ENCODE measurements at regions not wholly inside any gene's neighbourhood (a gene's known extent, or its start where the extent isn't known, plus 50 kb on each side); places are given as distances from the start of the nearest gene placed in this dataset.
"Not testable (repeated sequence)": the region's sequence is repeated elsewhere in the genome, so short reads cannot be mapped to it uniquely, and the experiment has no call there.

DNA sequence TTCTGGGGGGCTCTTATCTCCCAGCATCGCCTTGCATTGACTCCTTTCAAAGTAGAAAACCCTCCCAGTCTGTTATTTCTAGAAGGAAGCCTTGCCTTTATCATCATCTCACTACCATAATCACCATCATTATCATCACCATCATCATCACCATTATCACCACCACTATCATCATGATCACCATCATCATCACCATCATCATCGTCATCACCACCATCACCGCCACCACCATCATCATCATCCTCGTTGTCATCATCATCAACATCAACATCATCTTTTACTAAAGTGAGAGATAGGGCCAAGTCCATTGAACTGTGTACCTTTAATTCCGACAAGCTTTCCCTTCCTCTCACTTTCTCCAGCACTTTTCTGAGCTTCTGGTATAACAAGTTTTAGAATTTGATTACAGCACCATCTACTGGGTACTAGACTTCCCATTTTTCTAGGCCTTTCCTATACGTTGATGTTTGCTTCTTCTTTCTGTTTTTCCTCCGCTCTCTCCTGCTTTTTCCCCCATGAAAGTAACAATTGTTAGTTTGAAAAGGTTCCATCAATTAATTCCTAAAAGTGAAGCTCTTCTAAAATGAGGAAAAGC lies 226.4 kb downstream of the BUB3 start:
- DNase-seq, result no peak

DNA sequence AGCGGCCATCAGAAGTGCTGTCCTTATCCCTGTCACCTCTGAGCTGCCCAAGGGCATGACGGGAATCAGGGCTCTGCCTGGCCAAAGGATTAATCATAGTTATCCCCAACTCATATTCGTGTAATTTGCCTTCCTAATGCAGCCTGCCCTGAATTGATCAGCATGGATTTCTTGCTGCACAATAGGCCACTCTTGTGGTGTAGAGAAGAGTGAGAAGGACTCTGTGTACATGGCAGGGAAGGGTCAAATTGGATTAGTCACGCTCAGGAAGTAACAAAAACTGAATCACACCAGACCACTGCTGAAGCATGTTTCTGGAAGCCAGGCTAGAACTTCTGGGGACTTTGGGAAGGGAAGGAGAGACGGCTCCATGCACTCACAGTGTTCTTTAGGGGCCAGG lies 227.0 kb downstream of the BUB3 start:
- DNase-seq, result no peak

DNA sequence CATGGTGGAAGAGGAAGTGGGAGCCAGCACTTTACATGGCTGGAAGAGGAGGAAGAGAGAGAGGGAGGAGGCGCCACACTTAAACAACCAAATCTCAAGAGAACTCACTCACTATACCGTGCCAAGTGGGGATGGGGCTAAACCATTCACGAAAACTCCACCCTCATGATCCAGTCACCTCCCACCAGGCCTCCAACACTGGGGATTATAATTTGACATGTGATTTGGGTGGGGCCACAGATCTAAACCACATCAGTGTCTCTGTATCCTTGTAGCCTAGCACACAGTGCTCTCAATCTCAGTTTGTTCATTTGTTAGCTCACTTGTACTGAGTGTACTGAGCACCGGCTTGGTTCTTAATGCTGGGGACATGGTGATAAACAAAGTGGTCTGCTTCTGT lies 228.3 kb downstream of the BUB3 start:
- no peak for DNase-seq

- DNase-seq, result no peak
These were observed 231.4 kb downstream of the BUB3 start for GRCh38 chr10:123385508-123386080.

DNA sequence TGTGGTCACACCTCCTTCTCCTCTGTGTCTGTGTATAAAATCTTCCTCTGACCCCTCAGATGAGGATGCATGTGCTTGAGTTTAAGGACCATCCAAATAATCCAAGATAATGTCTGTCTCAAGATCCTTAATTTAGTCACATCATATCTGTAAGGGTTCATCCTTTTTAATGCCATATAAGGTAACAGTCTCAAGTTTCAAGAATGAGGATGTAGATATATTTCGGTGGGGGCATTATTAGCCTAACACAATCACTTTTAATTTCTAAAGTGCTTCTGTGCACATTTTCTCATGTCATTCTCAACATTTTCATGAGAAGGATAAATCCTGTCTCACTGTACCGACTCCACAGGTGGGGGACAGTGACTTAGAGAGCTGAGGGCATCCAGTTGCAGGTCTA lies 235.3 kb downstream of the BUB3 start:
- no peak for DNase-seq

- no peak for DNase-seq
These were observed 236.1 kb downstream of the BUB3 start for GRCh38 chr10:123390332-123390731.

DNA sequence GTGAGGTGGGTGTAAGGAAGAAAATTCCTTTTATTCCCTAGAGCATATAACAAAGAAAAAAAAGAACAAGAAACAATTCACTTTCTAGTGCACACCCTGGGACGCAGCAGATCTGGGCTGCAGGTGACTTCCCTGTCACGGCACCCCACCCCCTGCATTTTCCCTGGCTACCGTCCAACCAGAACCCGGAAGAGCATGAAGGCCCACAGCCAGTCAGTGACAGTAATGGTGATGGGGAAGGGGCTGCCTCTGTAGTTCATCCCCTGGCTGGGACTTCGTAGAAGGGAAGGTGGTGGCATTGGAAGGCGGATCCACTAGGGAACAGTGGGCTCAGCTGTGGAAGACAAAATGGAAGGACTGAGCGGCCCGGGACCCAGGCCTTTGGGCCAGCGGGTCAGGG lies 236.7 kb downstream of the BUB3 start:
- DNase-seq, result no peak

DNA sequence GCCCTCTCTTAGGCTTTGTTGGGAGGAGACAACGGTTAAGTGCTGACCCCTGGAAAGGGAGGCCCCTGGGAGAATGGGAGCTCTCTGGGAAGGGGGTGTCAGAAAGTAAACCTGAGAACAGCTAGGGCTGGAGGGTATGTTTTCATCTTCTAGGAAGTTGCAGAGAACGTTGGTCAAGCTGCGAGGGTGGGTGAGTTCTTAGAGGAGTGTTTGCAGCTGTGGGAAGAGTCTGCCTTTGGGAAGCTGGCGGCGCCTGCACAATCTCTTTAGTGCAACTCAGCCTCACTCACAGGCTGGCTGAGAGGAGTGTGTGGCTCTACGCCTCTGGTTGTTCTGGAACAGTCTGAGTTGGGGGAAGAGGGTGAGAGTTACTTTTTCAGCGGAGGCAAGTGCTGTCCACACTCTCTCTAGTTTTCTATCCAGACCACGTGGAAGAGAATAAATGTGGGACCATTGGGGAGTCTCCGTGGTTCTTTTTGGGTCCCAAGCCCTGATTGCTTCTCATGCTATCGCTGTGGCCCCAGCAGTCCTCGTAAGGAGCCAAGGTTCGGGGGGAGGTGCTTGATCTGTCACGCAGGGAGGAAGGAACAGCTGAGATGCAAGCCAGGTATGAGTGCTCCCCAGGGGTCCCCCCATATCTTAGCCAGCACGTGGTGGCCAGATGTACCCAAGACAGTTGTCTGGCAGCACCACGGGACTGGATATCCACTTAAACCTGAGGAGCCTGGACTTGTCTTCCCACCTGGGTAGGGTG lies 237.2 kb downstream of the BUB3 start:
- DNase-seq, result no peak

DNA sequence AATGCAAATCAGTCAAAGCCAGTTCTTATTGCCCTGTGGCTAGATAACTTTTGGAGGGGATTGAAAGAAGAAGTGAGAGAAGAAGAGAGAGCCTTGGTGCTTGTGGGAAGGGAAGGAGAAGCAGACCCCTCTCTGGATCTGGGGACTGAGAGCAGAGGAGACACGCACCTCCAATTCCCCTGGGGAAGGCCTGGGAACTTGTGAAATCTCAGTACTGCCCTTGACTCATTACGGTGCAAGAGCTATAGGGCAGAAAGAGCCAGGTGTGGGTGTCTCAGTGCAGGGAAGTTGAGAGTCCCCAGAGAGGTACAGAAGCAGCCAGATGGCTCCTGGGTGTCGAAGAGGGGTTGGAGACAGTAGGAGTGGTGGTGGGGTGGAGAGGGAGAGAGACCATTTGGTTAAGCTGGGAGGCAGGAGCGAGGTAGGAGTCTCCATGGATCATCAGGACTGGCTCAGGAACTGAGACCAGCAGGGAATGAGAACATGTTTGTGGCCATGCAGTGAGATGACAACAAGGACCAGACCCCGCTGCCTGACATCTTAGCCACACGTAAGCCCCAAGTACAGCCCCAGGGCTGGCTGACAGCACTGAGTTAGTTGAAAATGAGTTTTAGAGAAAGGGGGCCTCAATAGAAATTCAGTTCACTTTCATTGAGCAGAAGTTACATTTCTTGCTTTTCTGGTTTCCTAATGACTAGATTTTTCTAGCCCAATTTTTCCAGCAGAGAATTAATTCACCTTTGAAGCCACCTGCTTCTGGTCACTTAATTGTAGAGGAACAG lies 238.2 kb downstream of the BUB3 start:
- no peak for DNase-seq

GRCh38 chr10:123393170-123393569 lies 239.0 kb downstream of the BUB3 start:
- no peak for DNase-seq

DNA sequence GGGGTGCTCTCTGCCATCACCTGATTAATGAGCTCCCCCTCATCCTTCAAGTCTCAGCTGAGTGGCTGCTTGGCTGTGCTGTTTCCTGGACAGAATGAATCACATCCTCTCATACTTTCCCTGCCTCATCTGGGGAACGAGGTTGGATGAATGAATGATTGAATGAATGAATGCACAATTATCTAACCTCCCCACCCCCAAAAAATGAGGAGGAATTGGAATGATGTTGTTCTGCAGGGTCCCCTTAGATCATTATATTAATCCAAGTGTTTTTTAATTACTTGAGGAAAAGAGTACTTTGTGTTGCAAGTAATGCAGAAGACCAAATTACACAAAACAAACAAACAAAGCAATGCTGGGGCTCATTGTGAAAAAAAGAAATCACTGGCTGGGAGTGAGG lies 240.2 kb downstream of the BUB3 start:
- DNase-seq, result no peak

GRCh38 chr10:123395234-123395633 lies 241.0 kb downstream of the BUB3 start:
- DNase-seq, result not testable (repeated sequence)

DNA sequence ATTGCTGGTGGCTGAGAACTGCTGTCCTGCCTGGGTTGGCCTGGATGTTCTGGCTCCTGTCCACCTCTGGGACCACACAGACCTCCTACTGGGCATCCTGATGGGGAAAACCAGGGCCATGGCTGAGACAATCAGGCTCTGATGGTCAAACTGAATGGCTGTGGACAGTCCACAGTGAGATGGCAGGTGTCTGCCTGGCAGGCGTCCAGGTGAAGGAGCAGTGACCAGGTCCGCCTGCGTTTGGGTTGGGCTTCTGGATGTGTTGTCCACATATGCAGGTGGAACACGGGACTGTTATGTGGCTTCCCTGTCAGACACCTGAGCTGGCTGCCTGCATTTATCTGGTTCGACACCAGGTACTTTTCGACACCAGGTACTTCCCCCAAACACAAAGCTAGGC lies 241.7 kb downstream of the BUB3 start:
- no peak for DNase-seq

GRCh38 chr10:123398180-123398591 lies 244.0 kb downstream of the BUB3 start:
- no peak for DNase-seq

DNA sequence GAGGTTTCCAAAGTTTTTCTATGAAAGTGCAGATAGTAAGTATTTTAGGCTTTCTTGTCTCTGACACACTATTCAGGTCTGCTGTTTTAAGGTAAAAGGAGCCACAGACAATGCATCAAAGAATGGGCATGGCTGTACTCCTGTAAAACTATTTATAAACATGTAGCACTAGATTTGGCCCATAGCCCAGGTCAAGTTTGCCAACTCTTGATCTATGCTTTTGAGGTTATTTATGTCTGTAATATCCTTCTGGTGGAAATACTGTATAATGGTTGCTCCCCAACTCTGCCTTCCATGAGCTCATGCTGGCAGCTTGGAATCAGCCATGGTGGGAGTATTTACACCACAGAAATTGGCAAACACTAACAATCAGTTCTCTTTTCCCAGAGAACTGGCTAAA lies 244.6 kb downstream of the BUB3 start:
- no peak for DNase-seq

DNA sequence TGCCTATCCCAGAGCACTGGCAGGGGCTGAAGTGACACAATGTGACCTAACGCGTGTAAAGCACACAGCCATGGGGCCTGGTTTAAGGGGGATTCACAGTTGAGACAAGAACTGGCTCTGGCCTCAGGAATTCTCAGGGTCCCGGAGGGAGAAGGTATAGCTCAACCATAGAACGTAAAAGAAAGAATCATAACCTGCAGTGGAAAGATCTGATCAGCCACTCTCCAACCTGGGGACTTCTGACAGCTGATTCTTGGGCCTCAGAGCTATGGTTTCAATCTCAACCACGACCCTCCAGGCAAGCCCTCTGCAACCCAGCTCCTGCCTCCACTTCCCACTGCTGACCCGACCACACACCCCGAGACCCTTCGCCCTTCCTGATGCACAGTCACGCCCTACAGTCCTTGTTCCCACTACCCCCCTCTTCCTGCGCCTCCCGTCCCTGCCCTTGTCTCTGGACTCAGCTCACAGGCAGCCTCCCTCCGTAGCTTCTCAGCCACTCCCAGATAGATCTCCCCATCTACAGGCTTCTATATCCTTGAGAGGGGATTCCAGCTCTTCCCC lies 245.2 kb downstream of the BUB3 start:
- no peak for DNase-seq

- DNase-seq, result no peak
These were observed 247.8 kb downstream of the BUB3 start for GRCh38 chr10:123402021-123402420.

DNA sequence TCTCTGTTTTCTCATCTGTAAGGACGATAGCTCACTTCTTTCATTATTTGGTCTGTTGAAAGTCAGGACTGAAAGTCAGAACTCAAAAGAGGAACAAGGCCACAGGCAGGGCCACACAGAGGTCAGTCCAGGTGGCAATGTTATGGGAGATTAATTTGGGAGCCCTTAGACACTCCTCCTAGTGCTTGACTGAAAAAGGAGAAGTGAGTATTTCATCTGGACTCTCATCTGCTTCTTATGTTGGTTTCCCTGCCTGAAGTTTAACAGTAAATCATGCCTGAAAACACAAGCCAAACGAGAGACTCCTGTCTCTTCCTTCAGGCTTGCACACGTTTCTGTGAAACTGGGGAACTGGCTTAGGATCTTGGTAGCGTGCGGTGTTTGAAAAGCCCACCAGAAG lies 248.5 kb downstream of the BUB3 start:
- no peak for DNase-seq

GRCh38 chr10:123404357-123404756 lies 250.2 kb downstream of the BUB3 start:
- no peak for DNase-seq

- DNase-seq, result no peak
These were observed 254.5 kb downstream of the BUB3 start for GRCh38 chr10:123408660-123409059.

DNA sequence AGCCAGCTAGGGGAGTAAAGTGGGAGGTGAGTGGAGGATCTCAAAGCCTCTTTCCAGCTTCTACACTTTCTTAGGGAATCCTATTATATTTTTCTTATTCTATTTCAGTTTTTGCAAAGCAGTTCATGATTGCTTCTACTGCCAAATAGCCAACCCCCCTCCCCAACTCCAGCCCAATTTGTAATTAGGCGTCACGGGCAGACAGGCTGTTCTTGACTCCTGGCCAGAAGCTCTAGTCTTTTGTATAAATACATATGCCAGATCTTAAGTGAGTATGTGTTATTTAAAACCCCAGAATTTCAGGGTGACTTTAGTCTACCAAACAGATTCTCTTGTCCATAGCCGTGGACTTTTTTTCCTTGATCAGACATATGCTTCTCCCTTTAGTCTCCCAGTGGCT lies 255.2 kb downstream of the BUB3 start:
- no peak for DNase-seq

DNA sequence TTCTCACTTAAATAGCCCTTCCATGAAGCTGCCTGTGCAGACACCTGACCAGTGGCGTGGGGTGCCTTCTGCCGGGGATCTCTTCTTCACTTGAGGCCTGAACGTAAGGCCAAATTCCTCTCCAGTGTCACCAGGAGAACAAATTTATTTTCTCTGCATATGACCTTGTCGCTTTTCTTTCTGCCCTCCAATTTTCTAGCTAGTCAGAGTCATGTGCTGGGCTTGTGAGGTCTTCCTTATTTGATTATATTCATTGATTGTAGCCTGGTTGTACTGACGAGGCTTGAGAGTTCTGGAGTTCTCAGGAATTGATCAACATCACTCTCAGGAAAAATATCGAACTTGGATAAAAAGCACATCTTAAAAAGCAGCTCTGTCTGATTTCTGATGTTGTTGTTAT lies 255.7 kb downstream of the BUB3 start:
- DNase-seq, result no peak

GRCh38 chr10:123413353-123413752 lies 252.8 kb upstream of the GPR26 start:
- DNase-seq, result no peak
